HCT116 (cell line): ENCODE measurements at regions not wholly inside any gene's neighbourhood (a gene's known extent, or its start where the extent isn't known, plus 50 kb on each side); places are given as distances from the start of the nearest gene placed in this dataset.

Experiments
- ATAC-seq: fragments of 200-7000 bp; cut with Tn5 transposase; 2 replicates; pipeline ENCODE4 v1.9.1; 2020; ENCODE audit warnings: mild to moderate bottlenecking, moderate library complexity
- BruUV-seq: library from RNA; stranded (reverse); fragments of 400-500 nt; replicated peaks from 2 replicates; lab custom pipeline; 2021; lab: Mats Ljungman, UMichigan
- CTCF ChIA-PET: fragments of 300-600 bp; sonication (Branson Sonifier 250); formaldehyde crosslinking; loops from one replicate; lab custom pipeline; 2021; ENCODE audit warnings: antibody characterized with exemption; lab: Charles Lee
- POLR2A ChIA-PET: fragments of 300-600, 350-600 bp; sonication (Branson Sonifier 250); formaldehyde crosslinking; loops from one replicate; lab custom pipeline; 2021; ENCODE audit warnings: antibody characterized with exemption; lab: Charles Lee
- RAD21 ChIA-PET, 2 experiments: fragments of 300-600 bp; sonication (Branson Sonifier 250); formaldehyde crosslinking; loops; one replicate each; lab custom pipeline; 2023; ENCODE audit warnings: low total read pairs in 2 of 2; ENCODE audit not compliant: uncharacterized antibody in 2 of 2, unreplicated experiment in 2 of 2, low non-redundant PET in 1 of 2; lab: Charles Lee
- DNase-seq: peaks from one replicate; pipeline ENCODE4 v3.0.0-alpha.2; 2010; ENCODE audit warnings: low read depth, low spot score
- H2AFZ ChIP-seq: fragments of 200-600 bp; shearing (Covaris generic), sonication (generic); 2 replicates; pipeline ENCODE4 v1.6.1; 2017; ENCODE audit warnings: low read depth, mixed run types, mixed read lengths, antibody characterized with exemption, low read length; ENCODE audit not compliant: poor library complexity, severe bottlenecking
- H3K27ac ChIP-seq: 2 replicates; pipeline ENCODE4 v1.5.1; 2012; ENCODE audit warnings: low read depth, low read length
- H3K27me3 ChIP-seq: fragments of 200-600 bp; sonication (generic); 2 replicates; pipeline ENCODE4 v1.6.1; 2016; ENCODE audit warnings: mixed run types, low read length, mixed read lengths; ENCODE audit not compliant: insufficient read depth
- H3K36me3 ChIP-seq, 2 experiments: fragments of 200-500 bp in 1 of 2; fragments of 200-600 bp in 1 of 2; sonication (Bioruptor generic) in 1 of 2; sonication (generic) in 1 of 2; 2 replicates each; pipeline versions ENCODE4 v1.5.1 to v1.6.1; 2014 to 2016; ENCODE audit warnings: low read length in 2 of 2, inconsistent platforms in 1 of 2, mixed read lengths in 1 of 2, mixed run types in 1 of 2; ENCODE audit not compliant: insufficient read depth in 2 of 2, control insufficient read depth in 1 of 2
- H3K4me1 ChIP-seq, 2 experiments: fragments of 200-600 bp in 1 of 2; sonication (generic) in 1 of 2; 2 replicates each; pipeline versions ENCODE4 v1.5.1 to v1.6.1; 2012 to 2017; ENCODE audit warnings: low read length in 2 of 2, inconsistent platforms in 1 of 2, mild to moderate bottlenecking in 1 of 2, mixed read lengths in 1 of 2, mixed run types in 1 of 2, moderate library complexity in 1 of 2; ENCODE audit not compliant: insufficient read depth in 2 of 2, control insufficient read depth in 1 of 2
- H3K4me2 ChIP-seq: fragments of 200-600 bp; sonication (generic); 2 replicates; pipeline ENCODE4 v1.6.1; 2017; ENCODE audit warnings: mixed run types, low read length, mixed read lengths
- H3K4me3 ChIP-seq, 2 experiments: fragments of 200-600 bp in 1 of 2; sonication (generic) in 1 of 2; replicated peaks in 1 of 2; 2 replicates each; pipeline ENCODE4 v1.5.1; 2011 to 2016; ENCODE audit warnings: low read length in 2 of 2, control low read depth in 1 of 2, low read depth in 1 of 2, mild to moderate bottlenecking in 1 of 2, mixed read lengths in 1 of 2, mixed run types in 1 of 2
- H3K79me2 ChIP-seq: fragments of 200-600 bp; sonication (generic); 2 replicates; pipeline ENCODE4 v1.6.1; 2017; ENCODE audit warnings: mild to moderate bottlenecking, mixed run types, low read length, moderate library complexity, mixed read lengths; ENCODE audit not compliant: insufficient read depth
- H3K9ac ChIP-seq: fragments of 200-600 bp; sonication (generic); 2 replicates; pipeline ENCODE4 v1.6.1; 2016; ENCODE audit warnings: low read length, mixed read lengths
- H3K9me2 ChIP-seq: fragments of 200-600 bp; sonication (generic), shearing (Covaris generic); 2 replicates; pipeline ENCODE4 v1.6.1; 2017; ENCODE audit warnings: mixed run types, mild to moderate bottlenecking, moderate library complexity; ENCODE audit not compliant: insufficient read depth
- H3K9me3 ChIP-seq, 2 experiments: fragments of 200-500 bp in 1 of 2; fragments of 200-600 bp in 1 of 2; sonication (Bioruptor generic) in 1 of 2; sonication (generic) in 1 of 2; 2 replicates each; pipeline ENCODE4 v1.6.1; 2014 to 2017; ENCODE audit warnings: low read length in 2 of 2, mixed read lengths in 2 of 2, inconsistent platforms in 1 of 2, low read depth in 1 of 2, mild to moderate bottlenecking in 1 of 2, mixed run types in 1 of 2, moderate library complexity in 1 of 2; ENCODE audit not compliant: control insufficient read depth in 1 of 2, insufficient read depth in 1 of 2
- H4K20me1 ChIP-seq: fragments of 200-600 bp; sonication (generic), shearing (Covaris generic); 2 replicates; pipeline ENCODE4 v1.6.1; 2017; ENCODE audit warnings: mixed run types, mild to moderate bottlenecking, moderate library complexity; ENCODE audit not compliant: insufficient read depth
- CBX3 ChIP-seq: IDR thresholded peaks from 2 replicates; pipeline ENCODE4 v1.6.1; 2012; ENCODE audit warnings: low read depth
- CEBPB ChIP-seq: IDR thresholded peaks from 2 replicates; pipeline ENCODE4 v1.6.1; 2012; ENCODE audit warnings: low read depth
- EGR1 ChIP-seq: IDR thresholded peaks from 2 replicates; pipeline ENCODE4 v1.6.1; 2012; ENCODE audit warnings: low read depth
- EZH2 ChIP-seq: fragments of 200-600 bp; sonication (generic); IDR thresholded peaks from 2 replicates; pipeline ENCODE4 v1.6.1; 2017; ENCODE audit warnings: antibody characterized with exemption, mixed run types
- EZH2phosphoT487 ChIP-seq: fragments of 200-600 bp; IDR thresholded peaks from 2 replicates; pipeline ENCODE4 v1.6.1; 2018; ENCODE audit warnings: antibody characterized with exemption, borderline replicate concordance
- FOSL1 ChIP-seq: IDR thresholded peaks from 2 replicates; pipeline ENCODE4 v1.6.1; 2012; ENCODE audit warnings: low read depth
- JUND ChIP-seq: IDR thresholded peaks from 2 replicates; pipeline ENCODE4 v1.6.1; 2012
- POLR2A ChIP-seq: IDR thresholded peaks from 2 replicates; pipeline ENCODE4 v1.7.0; 2011; ENCODE audit warnings: borderline replicate concordance; ENCODE audit not compliant: insufficient read depth, insufficient read length; ENCODE audit errors: extremely low read depth
- POLR2AphosphoS5 ChIP-seq: IDR thresholded peaks from 2 replicates; pipeline ENCODE4 v1.6.1; 2011; ENCODE audit warnings: mild to moderate bottlenecking, low read depth, low read length, moderate library complexity
- SIN3A ChIP-seq: IDR thresholded peaks from 2 replicates; pipeline ENCODE4 v1.6.1; 2012; ENCODE audit warnings: low read depth
- YY1 ChIP-seq: IDR thresholded peaks from 2 replicates; pipeline ENCODE4 v1.6.1; 2011; ENCODE audit warnings: low read length, low read depth, moderate library complexity, mild to moderate bottlenecking; ENCODE audit not compliant: insufficient replicate concordance; ENCODE audit errors: extremely low read depth
- ZFX ChIP-seq: fragments of 450-650 bp; IDR thresholded peaks from 2 replicates; pipeline ENCODE4 v1.6.1; 2017
- intact Hi-C: fragments of 100-400 bp; cut with micrococcal nuclease; formaldehyde crosslinking; loops from 2 replicates; pipeline ENCODE4 v1.10.0; 2022
- TF ChIP-seq, protein P1 (sequence below): IDR thresholded peaks from 2 replicates; pipeline ENCODE4 v1.6.1; 2012
- TF ChIP-seq, protein P2 (sequence below): IDR thresholded peaks from 2 replicates; pipeline ENCODE4 v1.6.1; 2011; ENCODE audit warnings: mild to moderate bottlenecking, low read length, moderate library complexity; ENCODE audit not compliant: insufficient replicate concordance; ENCODE audit errors: extremely low read depth
- TF ChIP-seq, protein P3 (sequence below): IDR thresholded peaks from 2 replicates; pipeline ENCODE4 v1.6.1; 2012

DNA sequence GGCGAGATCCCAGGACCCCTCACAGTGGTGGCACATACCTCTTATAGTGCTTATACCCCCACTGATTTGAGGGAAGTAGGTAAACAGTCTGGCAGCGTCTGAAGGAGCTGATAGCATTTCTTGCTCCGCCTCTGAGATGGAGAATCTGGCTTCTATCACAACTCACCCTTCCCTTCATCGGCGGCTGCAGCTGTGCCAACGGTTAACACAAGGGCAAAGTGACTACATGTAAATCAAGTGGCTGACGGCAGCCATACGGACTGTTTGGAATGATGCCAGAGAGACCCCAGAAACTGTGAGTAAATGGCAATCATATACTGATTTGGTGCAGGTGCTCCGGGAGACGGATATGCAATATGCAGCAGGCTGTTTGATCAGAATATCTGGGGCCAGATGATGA lies 66.8 kb upstream of the UNC13C start:
- peaks cover 0 to 7% of the 10 kb centered on the region in 2 experiments; a peak in 2 of 4 replicates for H3K9me3 ChIP-seq
- H3K4me3 ChIP-seq = no peak overlapping the region
- no TSS peak for BruUV-seq
- no peak overlapping the region for H3K4me2 ChIP-seq
- H3K9ac ChIP-seq = no peak overlapping the region
- no peak for ATAC-seq
- H3K79me2 ChIP-seq = no peaks in the 10 kb centered on the region
- H2AFZ ChIP-seq = no peak overlapping the region
- H3K9me2 ChIP-seq = no peaks in the 10 kb centered on the region
- H3K27me3 ChIP-seq = no peaks in the 10 kb centered on the region
- no peaks in the 10 kb centered on the region for H4K20me1 ChIP-seq
- RAD21 ChIA-PET = no interaction called here
- no peak for DNase-seq
- intact Hi-C loops = no loop called here
- no peak for TF ChIP-seq ZFX
- TF ChIP-seq JUND = no peak
- no peak for TF ChIP-seq CBX3
- TF ChIP-seq SIN3A = no peak
- TF ChIP-seq, protein P1, sequence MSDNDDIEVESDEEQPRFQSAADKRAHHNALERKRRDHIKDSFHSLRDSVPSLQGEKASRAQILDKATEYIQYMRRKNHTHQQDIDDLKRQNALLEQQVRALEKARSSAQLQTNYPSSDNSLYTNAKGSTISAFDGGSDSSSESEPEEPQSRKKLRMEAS = no peak
- no peak for TF ChIP-seq CEBPB
- no peak for TF ChIP-seq EZH2
- TF ChIP-seq POLR2A = no peak
- no peak for TF ChIP-seq EZH2phosphoT487
- no peak for TF ChIP-seq EGR1
- no peak for TF ChIP-seq FOSL1
- TF ChIP-seq YY1 = no peak
- no peaks in the 10 kb centered on the region for H3K4me1 ChIP-seq
- CTCF ChIA-PET = no interaction called here
- no peak overlapping the region for H3K27ac ChIP-seq
- POLR2A ChIA-PET = no interaction called here
- no peaks in the 10 kb centered on the region for H3K36me3 ChIP-seq

- no peak overlapping the region for H2AFZ ChIP-seq
- H3K79me2 ChIP-seq = no peaks in the 10 kb centered on the region
- BruUV-seq = no TSS peak
- no peak for DNase-seq
- intact Hi-C loops = no loop called here
- H3K9ac ChIP-seq = no peak overlapping the region
- H3K9me2 ChIP-seq = no peaks in the 10 kb centered on the region
- no peaks in the 10 kb centered on the region for H3K27me3 ChIP-seq
- H3K36me3 ChIP-seq = no peaks in the 10 kb centered on the region
- H3K4me1 ChIP-seq = no peaks in the 10 kb centered on the region
- H4K20me1 ChIP-seq = no peaks in the 10 kb centered on the region
- H3K9me3 ChIP-seq = peaks cover 0 to 7% of the 10 kb centered on the region in 2 experiments; a peak in 2 of 4 replicates
- CTCF ChIA-PET = no interaction called here
- POLR2A ChIA-PET = no interaction called here
- no peak for TF ChIP-seq CEBPB
- TF ChIP-seq, protein P2, sequence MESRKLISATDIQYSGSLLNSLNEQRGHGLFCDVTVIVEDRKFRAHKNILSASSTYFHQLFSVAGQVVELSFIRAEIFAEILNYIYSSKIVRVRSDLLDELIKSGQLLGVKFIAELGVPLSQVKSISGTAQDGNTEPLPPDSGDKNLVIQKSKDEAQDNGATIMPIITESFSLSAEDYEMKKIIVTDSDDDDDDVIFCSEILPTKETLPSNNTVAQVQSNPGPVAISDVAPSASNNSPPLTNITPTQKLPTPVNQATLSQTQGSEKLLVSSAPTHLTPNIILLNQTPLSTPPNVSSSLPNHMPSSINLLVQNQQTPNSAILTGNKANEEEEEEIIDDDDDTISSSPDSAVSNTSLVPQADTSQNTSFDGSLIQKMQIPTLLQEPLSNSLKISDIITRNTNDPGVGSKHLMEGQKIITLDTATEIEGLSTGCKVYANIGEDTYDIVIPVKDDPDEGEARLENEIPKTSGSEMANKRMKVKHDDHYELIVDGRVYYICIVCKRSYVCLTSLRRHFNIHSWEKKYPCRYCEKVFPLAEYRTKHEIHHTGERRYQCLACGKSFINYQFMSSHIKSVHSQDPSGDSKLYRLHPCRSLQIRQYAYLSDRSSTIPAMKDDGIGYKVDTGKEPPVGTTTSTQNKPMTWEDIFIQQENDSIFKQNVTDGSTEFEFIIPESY = no peak
- no peak for TF ChIP-seq POLR2AphosphoS5
- TF ChIP-seq, protein P3, sequence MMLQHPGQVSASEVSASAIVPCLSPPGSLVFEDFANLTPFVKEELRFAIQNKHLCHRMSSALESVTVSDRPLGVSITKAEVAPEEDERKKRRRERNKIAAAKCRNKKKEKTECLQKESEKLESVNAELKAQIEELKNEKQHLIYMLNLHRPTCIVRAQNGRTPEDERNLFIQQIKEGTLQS = no peak
- TF ChIP-seq, all 23 proteins: peak for 0
- H3K27ac ChIP-seq = no peak overlapping the region
- no peak overlapping the region for H3K4me3 ChIP-seq
- no peak for ATAC-seq
- RAD21 ChIA-PET = no interaction called here
- H3K4me2 ChIP-seq = no peak overlapping the region
Observed at GRCh38 chr15:53910852-53911251, 67.4 kb upstream of the UNC13C start.
